SK-N-SH (cell line): ENCODE measurements at regions not wholly inside any gene's neighbourhood (a gene's known extent, or its start where the extent isn't known, plus 50 kb on each side); places are given as distances from the start of the nearest gene placed in this dataset.

Source experiments
- MXI1 ChIP-seq: IDR thresholded peaks from 2 replicates; pipeline ENCODE4 v1.6.1; 2012; ENCODE audit warnings: mild to moderate bottlenecking, low read depth, low read length, improper control_type of control experiment
- TCF12 ChIP-seq: IDR thresholded peaks from 2 replicates; pipeline ENCODE4 v1.4.0; 2012
- USF2 ChIP-seq: fragments of 150-350 bp; IDR thresholded peaks from 2 replicates; pipeline ENCODE4 v1.6.1; 2017; ENCODE audit warnings: antibody characterized with exemption, low read length, low read depth, borderline replicate concordance

GRCh38 chr10:20948686-20949327 lies 51.7 kb upstream of the NEBL start:
- TF ChIP-seq MXI1, result no peak
- no peak for TF ChIP-seq TCF12
- TF ChIP-seq USF2, result no peak
